ENCODE measurements at regions not wholly inside any gene's neighbourhood (a gene's known extent, or its start where the extent isn't known, plus 50 kb on each side); places are given as distances from the start of the nearest gene placed in this dataset.
A peak's percentile ranks its signal among the peaks of the same experiment; 100 is the strongest.

DNA sequence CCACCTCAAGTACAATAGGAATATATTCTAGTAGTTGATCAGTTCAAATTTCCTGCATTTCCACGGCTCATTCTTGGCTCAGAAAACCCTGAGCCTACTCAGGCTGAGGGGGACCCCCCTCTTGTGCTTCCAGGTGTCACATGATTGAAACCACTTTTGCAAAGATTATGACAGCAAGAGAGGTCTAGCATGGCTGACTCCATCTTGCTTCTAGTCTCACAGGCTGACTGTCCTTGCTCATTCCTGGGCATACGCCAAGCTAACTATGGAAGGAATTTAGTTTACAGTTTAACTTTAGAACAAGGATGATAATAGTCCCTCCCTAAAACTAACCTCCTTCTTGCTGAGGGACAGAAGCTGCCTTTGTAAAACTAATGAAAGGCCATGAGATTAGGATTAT is 154.1 kb downstream of the SNX18 start:
- no peak for DNase-seq

GRCh38 chr5:54671111-54671531 is 153.6 kb downstream of the SNX18 start:
- DNase-seq, result no peak

DNA sequence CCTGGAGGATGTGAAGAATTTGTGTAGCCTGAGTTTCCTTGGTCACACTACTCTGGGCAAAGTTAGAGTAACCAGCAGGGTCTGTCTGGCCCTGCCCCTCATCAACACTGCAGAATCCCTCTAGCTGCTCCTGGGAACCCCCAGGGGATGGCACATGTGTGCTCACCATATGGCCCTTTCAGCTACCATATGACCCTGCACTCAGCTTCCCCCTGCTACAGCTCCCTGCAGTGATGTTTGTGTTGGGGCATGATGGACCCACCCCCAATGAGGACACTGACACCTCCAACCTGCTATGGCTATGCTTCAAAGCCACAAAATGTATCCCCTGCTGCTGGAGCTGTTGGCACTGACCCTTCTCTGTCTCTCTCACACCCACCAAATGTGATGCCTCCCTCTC is 152.7 kb downstream of the SNX18 start:
- DNase-seq, result no peak

GRCh38 chr5:54669845-54670244 is 152.3 kb downstream of the SNX18 start:
- DNase-seq, result no peak

- DNase-seq, result peak; percentile 75
These were observed 151.7 kb downstream of the SNX18 start for GRCh38 chr5:54669285-54669684.

- no peak for DNase-seq
These were observed 150.5 kb downstream of the SNX18 start for GRCh38 chr5:54668096-54668495.

GRCh38 chr5:54667136-54667535 is 149.6 kb downstream of the SNX18 start:
- no peak for DNase-seq

GRCh38 chr5:54663866-54664265 is 146.3 kb downstream of the SNX18 start:
- peak; percentile 90 for DNase-seq

GRCh38 chr5:54661111-54661510 is 143.6 kb downstream of the SNX18 start:
- no peak for DNase-seq

GRCh38 chr5:54659700-54660131 is 142.2 kb downstream of the SNX18 start:
- no peak for DNase-seq

GRCh38 chr5:54658010-54658409 is 140.5 kb downstream of the SNX18 start:
- DNase-seq, result peak; percentile 94

DNA sequence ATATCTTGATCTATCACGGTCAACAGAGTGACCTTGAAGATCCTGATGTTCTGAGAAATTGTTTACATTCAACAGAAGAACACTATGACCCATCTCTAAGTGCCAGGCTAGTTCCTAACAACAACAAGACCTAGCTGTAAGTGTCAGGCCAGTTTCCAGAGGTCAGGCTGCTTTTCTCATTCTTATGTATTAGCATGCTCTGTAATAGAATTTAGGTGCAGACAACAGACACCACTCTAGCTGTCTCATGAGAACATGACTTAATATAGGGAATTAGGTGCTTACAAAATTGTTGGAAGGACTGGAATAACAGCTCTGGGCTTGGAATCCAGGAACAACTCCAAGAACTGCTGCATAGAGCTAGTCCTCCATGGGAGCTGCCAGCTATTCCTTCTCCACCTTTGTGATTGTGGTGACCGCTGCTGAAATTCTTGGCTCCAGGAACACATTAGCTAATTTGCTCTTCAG is 138.7 kb downstream of the SNX18 start:
- no peak for DNase-seq

- no peak for DNase-seq
These were observed 138.2 kb downstream of the SNX18 start for GRCh38 chr5:54655761-54656160.

- no peak for DNase-seq
These were observed 137.7 kb downstream of the SNX18 start for GRCh38 chr5:54655266-54655665.

DNA sequence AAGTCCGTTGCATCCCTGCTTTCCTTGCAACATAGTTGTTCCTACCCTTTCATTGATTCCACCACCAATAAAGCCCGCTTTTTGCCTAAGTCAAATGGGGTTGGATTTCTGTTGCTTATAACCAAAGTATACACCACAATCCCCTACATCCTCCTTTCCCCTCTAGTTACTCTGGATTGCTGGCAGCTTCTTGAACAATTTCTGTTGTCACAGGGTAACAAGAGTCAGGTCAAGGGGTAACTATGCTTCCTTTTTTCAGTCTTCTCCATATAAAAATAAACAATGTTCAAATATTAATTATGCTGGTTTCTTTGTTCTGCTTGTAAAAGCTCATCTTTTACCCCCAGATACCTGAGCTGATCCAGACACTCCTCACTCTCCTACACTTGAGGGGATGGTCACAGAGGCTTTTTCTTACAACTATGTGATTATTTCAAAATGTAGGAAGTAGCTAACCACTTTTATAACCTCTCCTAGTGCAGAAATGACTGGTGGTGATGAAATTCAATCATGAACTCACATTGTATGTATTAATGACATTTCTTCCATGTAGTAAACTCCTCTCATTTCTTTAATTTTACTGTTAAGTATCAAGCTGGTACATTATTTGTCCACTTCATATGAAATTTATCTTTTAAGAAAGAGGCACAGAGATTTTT is 136.5 kb downstream of the SNX18 start:
- no peak for DNase-seq

- DNase-seq, result peak; percentile 72
These were observed 134.0 kb downstream of the SNX18 start for GRCh38 chr5:54651482-54652076.

DNA sequence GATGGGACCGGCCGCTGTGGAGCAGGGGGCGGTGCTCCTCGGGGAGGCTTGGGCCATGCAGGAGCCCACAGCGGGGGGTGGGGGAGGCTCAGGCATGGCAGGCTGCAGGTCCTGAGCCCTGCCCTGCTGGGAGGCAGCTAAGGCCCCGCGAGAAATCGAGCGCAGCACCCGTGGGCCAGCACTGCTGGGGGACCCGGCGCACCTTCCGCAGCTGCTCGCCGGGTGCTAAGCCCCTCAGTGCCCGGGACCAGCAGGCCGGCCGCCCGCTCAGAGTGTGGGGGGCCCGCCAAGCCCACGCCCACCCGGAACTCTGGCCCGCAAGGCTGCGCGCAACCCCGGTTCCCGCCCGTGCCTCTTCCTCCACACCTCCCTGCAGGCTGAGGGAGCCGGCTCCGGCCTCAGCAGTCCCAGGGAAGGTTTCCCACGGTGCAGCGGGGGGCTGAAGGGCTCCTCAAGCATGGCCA is 131.5 kb downstream of the SNX18 start:
- DNase-seq, result no peak

- DNase-seq, result peak; percentile 67
These were observed 129.0 kb downstream of the SNX18 start for GRCh38 chr5:54646356-54647101.

- DNase-seq, result no peak
These were observed 128.4 kb downstream of the SNX18 start for GRCh38 chr5:54645882-54646355.

DNA sequence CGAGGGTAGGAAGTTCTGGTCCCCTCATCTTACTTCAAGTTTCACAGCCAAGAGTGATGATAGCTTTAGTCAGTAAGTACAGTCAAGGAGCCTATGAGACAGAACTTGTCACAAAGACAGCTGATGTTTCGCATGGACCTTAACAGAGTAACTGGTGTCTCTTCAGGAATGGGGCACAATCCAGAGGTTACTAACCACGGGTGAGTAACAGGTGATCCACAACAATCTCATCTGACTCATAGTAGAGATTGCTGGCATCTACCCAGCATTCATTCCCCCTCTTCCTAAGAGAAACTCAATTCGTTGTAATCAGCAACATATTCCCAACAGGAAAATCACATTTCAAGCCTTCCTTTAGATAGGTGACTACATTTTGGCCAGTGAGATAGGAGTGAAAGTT is 126.7 kb downstream of the SNX18 start:
- DNase-seq, result peak; percentile 83

DNA sequence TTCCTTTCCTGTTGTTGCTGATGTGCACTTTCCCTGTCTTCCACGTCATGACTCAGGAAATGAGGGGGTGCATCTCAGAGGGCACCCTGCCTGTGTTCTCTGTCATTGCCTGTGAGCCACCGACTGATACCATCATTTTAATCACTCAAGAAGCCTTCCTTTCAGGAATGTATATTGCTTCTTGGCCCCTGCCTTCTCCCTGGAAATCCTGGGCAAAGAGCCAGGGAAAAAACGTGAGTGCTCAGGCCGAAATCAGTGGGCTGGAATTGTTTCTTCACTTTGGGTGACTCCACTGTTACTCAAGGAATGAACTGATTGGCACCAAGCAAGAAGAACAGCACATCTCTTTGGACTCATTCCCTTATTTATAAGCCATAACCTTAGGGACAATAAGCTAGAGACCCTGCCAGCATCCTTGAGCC is 126.1 kb downstream of the SNX18 start:
- DNase-seq, result peak; percentile 79

GRCh38 chr5:54639621-54640020 is 122.1 kb downstream of the SNX18 start:
- no peak for DNase-seq

DNA sequence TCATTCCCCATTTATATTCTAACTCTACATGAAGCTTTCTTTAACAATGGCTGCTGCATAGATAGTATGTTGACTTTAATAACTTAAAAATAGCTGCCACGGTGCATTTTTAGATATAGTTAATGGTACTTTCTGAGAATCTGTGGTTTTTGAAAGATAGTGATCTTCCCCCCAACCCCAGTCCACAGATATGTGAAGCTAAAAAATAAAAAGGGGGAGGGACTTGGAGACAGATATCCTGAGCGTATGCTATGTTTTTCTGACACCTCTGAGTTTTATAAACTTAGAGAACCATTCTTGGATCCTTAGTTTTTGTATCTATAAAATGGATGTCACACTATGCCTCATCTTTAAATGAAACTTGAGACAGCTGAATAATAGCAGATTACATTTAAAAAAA is 120.5 kb downstream of the SNX18 start:
- DNase-seq, result no peak

DNA sequence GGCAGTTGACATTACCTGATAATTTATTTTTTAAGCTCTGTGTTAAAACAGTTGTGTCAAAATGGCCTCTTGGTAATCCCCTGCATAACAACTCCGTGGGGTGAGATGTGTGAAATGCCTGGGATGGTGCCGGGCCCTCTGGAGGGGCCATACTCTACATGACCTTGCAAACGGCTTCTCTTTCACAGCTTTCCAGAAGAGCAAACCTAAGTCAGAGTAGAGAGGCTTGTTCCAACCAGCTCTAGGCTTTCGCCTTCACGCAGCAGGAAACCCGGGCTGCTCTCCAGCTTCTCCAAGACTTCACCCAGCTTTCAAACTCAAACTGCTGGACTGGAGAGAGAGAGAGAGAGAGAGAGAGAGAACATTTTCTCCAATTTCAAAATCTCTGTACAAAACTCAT is 120.1 kb downstream of the SNX18 start:
- DNase-seq, result no peak
